Neural progenitor cell (in vitro differentiated cells): ENCODE measurements at regions not wholly inside any gene's neighbourhood (a gene's known extent, or its start where the extent isn't known, plus 50 kb on each side); places are given as distances from the start of the nearest gene placed in this dataset.
"Not testable (repeated sequence)": the region's sequence is repeated elsewhere in the genome, so short reads cannot be mapped to it uniquely, and the experiment has no call there.

Experiments
- DNase-seq: peaks from one replicate; pipeline ENCODE4 v3.0.0-alpha.2; 2016; ENCODE audit warnings: low spot score
- H2AFZ ChIP-seq: fragments of 200-600 bp; sonication (generic); replicated peaks from 2 replicates; pipeline ENCODE4 v1.6.1; 2016; ENCODE audit warnings: antibody characterized with exemption
- H3F3A ChIP-seq: fragments of 200-600 bp; sonication (generic); 2 replicates; pipeline ENCODE4 v1.6.1; 2016; ENCODE audit warnings: antibody characterized with exemption, low read depth
- H3K27ac ChIP-seq: fragments of 200-600 bp; sonication (generic); 2 replicates; pipeline ENCODE4 v1.5.1; 2016; ENCODE audit warnings: mild to moderate bottlenecking
- H3K27me3 ChIP-seq: fragments of 200-600 bp; sonication (generic); 2 replicates; pipeline ENCODE4 v1.6.1; 2016; ENCODE audit warnings: mild to moderate bottlenecking, moderate library complexity
- H3K36me3 ChIP-seq: fragments of 200-600 bp; sonication (generic); 2 replicates; pipeline ENCODE4 v1.5.1; 2016
- H3K4me1 ChIP-seq: fragments of 200-600 bp; sonication (generic); 2 replicates; pipeline ENCODE4 v1.6.1; 2016; ENCODE audit warnings: mixed run types
- H3K4me2 ChIP-seq: fragments of 200-600 bp; sonication (generic); 2 replicates; pipeline ENCODE4 v1.6.1; 2016
- H3K4me3 ChIP-seq: fragments of 200-600 bp; sonication (generic); 2 replicates; pipeline ENCODE4 v1.5.1; 2016
- H3K79me2 ChIP-seq: fragments of 200-600 bp; sonication (generic); 2 replicates; pipeline ENCODE4 v1.6.1; 2016; ENCODE audit warnings: low read depth
- H3K9ac ChIP-seq: fragments of 200-600 bp; sonication (generic); 2 replicates; pipeline ENCODE4 v1.6.1; 2016
- H3K9me3 ChIP-seq: fragments of 200-600 bp; sonication (generic); 2 replicates; pipeline ENCODE4 v1.5.1; 2016; ENCODE audit warnings: low read depth
- H4K20me1 ChIP-seq: fragments of 200-600 bp; sonication (generic); 2 replicates; pipeline ENCODE4 v1.6.1; 2016; ENCODE audit warnings: low read depth
- H3K27ac Mint-ChIP-seq: 3 replicates; pipeline ENCODE4 v1.8.0; 2021; ENCODE audit warnings: mixed read lengths
- H3K27me3 Mint-ChIP-seq: 2 replicates; pipeline ENCODE4 v1.8.0; 2022; ENCODE audit warnings: low read depth, mild to moderate bottlenecking, inconsistent platforms, moderate library complexity, mixed read lengths; ENCODE audit not compliant: insufficient read depth
- H3K36me3 Mint-ChIP-seq: 3 replicates; pipeline ENCODE4 v1.8.0; 2021; ENCODE audit warnings: mixed read lengths
- H3K4me1 Mint-ChIP-seq: 3 replicates; pipeline ENCODE4 v1.8.0; 2021; ENCODE audit warnings: mixed read lengths
- H3K4me3 Mint-ChIP-seq: 3 replicates; pipeline ENCODE4 v1.8.0; 2021; ENCODE audit warnings: mild to moderate bottlenecking, moderate library complexity, mixed read lengths
- H3K9me3 Mint-ChIP-seq: 3 replicates; pipeline ENCODE4 v1.8.0; 2020; ENCODE audit warnings: mixed read lengths

DNA sequence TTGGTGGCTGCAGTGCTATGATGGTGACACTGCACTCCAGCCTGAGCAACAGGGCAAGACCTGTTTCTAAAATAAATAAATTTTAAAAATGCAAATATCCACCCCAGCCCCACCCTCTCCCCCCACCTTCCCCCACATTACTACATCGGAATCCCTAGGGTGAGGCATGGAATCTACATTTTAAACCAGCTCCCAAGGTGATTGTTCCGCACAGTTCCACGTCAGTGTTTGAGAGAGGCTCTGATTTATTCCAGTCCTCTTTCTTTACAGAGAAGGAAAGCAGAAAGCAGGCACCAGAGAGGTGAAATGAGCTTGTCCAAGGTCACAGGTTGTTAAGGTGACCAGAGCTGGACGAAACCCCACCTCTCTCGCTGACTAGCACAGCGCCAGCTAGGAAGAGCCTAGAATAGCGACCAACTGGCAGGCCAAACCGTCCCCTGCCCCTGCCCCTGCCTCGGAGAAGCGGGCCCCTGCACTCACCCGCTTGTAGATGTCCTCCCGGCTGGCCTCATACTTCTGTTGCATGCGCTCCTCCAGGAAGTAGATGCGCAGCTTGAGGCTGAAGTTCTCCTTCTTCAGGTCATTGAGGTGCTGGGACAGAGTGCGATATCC lies 136.7 kb upstream of the NBPF9 start:
- not testable (repeated sequence) for H3K27ac Mint-ChIP-seq, H4K20me1 ChIP-seq, H3K9me3 Mint-ChIP-seq, H2AFZ ChIP-seq, H3K27me3 Mint-ChIP-seq, H3K36me3 ChIP-seq, H3K4me1 Mint-ChIP-seq, H3K9me3 ChIP-seq, H3K79me2 ChIP-seq, H3K4me2 ChIP-seq, H3K9ac ChIP-seq, H3F3A ChIP-seq, H3K27ac ChIP-seq, H3K36me3 Mint-ChIP-seq, H3K4me3 ChIP-seq, H3K4me3 Mint-ChIP-seq, H3K27me3 ChIP-seq, H3K4me1 ChIP-seq, DNase-seq

DNA sequence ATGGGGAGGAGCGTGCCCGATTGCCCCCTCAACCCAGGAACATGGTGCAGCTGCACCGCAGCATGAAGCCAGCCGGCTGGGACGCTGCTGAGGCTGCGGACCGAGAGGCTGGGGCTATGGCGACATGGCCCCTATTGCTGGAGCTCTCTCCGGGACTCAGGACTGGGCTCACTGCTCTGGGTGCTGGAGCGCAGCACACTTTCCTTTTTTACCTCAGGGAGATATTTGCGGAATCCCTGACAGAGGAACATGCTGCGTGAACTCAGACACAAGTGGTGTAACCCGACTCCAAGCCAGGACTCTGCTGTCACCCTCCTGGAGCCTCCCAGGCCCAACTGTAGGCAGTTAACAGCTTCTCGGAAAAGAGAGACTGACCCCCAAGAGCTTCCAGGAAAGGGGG lies 137.2 kb upstream of the NBPF9 start:
- H3K27ac ChIP-seq = not testable (repeated sequence)

DNA sequence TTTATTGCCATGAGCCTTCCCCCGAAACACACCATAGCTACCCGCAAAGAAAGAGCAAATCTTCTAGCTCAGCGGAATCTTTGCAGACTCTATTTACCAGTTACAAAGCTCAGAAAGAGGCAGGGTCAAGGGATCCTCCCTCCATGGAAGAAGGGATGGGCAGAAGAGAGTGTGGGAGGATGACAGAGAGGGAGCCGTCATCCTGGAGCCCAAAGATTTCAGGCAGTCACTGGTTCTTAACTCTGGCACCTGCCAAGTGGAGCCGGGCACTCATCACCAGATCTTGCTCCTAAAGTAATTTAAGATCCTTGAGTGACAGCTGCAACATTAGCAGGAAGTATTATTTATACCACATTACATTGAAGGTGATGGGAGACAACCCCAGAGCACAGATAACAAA lies 137.9 kb upstream of the NBPF9 start:
- not testable (repeated sequence) for H3K4me2 ChIP-seq, H3K9me3 Mint-ChIP-seq, H3K36me3 Mint-ChIP-seq, H3K27ac ChIP-seq, H3K4me3 ChIP-seq, DNase-seq, H3K27ac Mint-ChIP-seq, H2AFZ ChIP-seq, H4K20me1 ChIP-seq, H3K36me3 ChIP-seq, H3K27me3 Mint-ChIP-seq, H3K79me2 ChIP-seq, H3K27me3 ChIP-seq, H3F3A ChIP-seq, H3K9ac ChIP-seq, H3K4me3 Mint-ChIP-seq, H3K4me1 Mint-ChIP-seq, H3K9me3 ChIP-seq, H3K4me1 ChIP-seq

More for the DNA sequence above, 137.2 kb upstream of the NBPF9 start:
- H3K9ac ChIP-seq, H3F3A ChIP-seq, H3K36me3 ChIP-seq, H3K4me3 Mint-ChIP-seq, H3K4me3 ChIP-seq, H3K27me3 ChIP-seq, H4K20me1 ChIP-seq, DNase-seq, H2AFZ ChIP-seq, H3K36me3 Mint-ChIP-seq, H3K4me1 Mint-ChIP-seq, H3K27me3 Mint-ChIP-seq, H3K4me1 ChIP-seq, H3K4me2 ChIP-seq, H3K79me2 ChIP-seq, H3K27ac Mint-ChIP-seq, H3K9me3 Mint-ChIP-seq, H3K9me3 ChIP-seq: not testable (repeated sequence)

DNA sequence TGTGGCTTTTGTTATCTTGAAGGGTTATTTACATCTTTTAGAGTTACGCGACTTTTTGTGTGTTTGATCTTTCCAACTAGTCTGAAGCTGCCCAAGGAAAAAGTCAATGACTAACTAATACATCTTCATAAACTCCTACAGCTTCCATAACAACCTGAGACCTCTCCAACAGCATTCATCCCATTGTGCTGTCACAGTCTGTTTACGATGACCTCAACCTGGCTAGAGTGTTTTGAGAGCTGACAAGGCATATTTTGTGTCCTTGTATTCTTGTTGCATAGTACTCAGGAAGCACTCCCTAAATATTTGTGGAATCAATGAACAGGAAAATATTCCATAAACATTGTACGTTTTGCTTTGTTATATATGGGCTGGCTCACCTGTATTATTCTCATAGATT lies 140.2 kb upstream of the NBPF9 start:
- not testable (repeated sequence) for H3K4me1 ChIP-seq, H2AFZ ChIP-seq, H3K79me2 ChIP-seq, H3K4me2 ChIP-seq, H3K9me3 ChIP-seq, H3F3A ChIP-seq, H3K9me3 Mint-ChIP-seq, H3K27ac Mint-ChIP-seq, H3K36me3 ChIP-seq, H3K4me3 ChIP-seq, H3K9ac ChIP-seq, H3K27me3 Mint-ChIP-seq, H4K20me1 ChIP-seq, DNase-seq, H3K27me3 ChIP-seq, H3K27ac ChIP-seq, H3K4me3 Mint-ChIP-seq, H3K36me3 Mint-ChIP-seq, H3K4me1 Mint-ChIP-seq

DNA sequence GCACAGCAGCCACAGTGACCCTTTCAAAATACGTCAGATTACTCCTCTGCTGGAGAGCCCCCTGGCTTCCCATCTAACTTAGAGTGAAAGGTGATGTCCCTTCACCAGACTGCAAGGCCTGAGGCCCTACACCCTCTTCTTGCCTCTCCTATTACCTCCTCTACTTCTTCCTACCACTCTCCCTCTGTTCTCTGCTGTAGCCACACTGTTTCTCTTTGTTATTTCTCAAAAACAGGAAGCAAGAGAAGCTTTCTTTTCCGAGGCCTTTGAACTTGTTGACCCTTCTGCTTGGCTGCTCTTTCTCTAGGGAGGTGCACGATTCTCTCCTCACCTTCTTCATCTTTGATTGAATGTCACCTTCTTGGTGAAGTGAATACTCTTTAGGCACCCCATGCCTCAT lies 141.3 kb upstream of the NBPF9 start:
- H3K27me3 Mint-ChIP-seq, H3K36me3 ChIP-seq, H3K4me3 ChIP-seq, H3K9ac ChIP-seq, H3K9me3 Mint-ChIP-seq, H3F3A ChIP-seq, H4K20me1 ChIP-seq, H3K27ac ChIP-seq, H3K36me3 Mint-ChIP-seq, DNase-seq, H3K4me2 ChIP-seq, H3K79me2 ChIP-seq, H3K4me3 Mint-ChIP-seq, H3K4me1 ChIP-seq, H2AFZ ChIP-seq, H3K27me3 ChIP-seq, H3K9me3 ChIP-seq, H3K4me1 Mint-ChIP-seq, H3K27ac Mint-ChIP-seq: not testable (repeated sequence)

DNA sequence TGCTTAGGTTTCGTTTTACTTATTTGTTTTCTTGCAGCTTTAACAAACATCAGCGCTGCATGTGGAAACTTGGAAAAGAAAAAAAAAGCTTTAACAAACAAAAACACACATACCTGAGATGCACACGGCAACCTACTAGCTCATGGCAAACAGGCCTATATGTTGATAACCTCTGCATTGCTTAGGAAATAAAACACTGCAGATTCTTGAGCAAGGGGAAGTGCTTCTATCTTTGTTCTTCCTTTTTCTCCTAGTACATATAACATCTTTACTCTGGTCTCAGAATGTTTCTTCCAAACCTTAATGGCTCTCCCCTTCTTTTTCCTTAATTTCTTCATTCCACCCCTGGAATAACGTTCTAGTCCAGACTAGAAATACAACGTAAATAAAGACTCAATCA lies 142.9 kb upstream of the NBPF9 start:
- not testable (repeated sequence) for H3K4me3 Mint-ChIP-seq, H3K4me2 ChIP-seq, H3K79me2 ChIP-seq, H3K27me3 Mint-ChIP-seq, H3F3A ChIP-seq, H3K36me3 ChIP-seq, H3K27ac Mint-ChIP-seq, H4K20me1 ChIP-seq, H3K9me3 ChIP-seq, H3K27ac ChIP-seq, H3K36me3 Mint-ChIP-seq, H3K9me3 Mint-ChIP-seq, H3K4me1 ChIP-seq, H3K27me3 ChIP-seq, H2AFZ ChIP-seq, H3K9ac ChIP-seq, H3K4me3 ChIP-seq, H3K4me1 Mint-ChIP-seq, DNase-seq

DNA sequence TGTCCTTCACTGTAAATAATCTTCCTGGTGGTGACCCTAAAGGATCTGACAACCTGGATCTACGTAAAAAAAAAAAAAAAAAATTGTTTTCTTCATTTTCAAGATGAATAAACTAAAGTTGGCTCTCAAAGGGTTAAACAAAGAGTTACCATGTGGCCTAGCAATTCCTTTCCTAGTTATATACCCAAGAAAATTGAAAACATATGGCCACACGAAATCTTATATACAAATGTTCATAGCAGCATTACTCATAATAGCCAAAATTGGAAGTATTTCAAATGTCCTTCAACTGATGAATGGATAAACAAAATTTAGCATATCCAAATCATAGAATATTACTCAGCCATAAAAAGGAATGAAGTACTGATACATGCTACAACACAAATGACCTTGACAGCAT lies 145.3 kb upstream of the NBPF9 start:
- not testable (repeated sequence) for DNase-seq, H3K4me3 ChIP-seq, H3K36me3 ChIP-seq, H3K9ac ChIP-seq, H3K4me1 Mint-ChIP-seq, H3K27me3 ChIP-seq, H3K4me1 ChIP-seq, H3K27ac ChIP-seq, H3F3A ChIP-seq, H3K79me2 ChIP-seq, H4K20me1 ChIP-seq, H2AFZ ChIP-seq, H3K36me3 Mint-ChIP-seq, H3K4me3 Mint-ChIP-seq, H3K27me3 Mint-ChIP-seq, H3K27ac Mint-ChIP-seq, H3K4me2 ChIP-seq, H3K9me3 Mint-ChIP-seq, H3K9me3 ChIP-seq

DNA sequence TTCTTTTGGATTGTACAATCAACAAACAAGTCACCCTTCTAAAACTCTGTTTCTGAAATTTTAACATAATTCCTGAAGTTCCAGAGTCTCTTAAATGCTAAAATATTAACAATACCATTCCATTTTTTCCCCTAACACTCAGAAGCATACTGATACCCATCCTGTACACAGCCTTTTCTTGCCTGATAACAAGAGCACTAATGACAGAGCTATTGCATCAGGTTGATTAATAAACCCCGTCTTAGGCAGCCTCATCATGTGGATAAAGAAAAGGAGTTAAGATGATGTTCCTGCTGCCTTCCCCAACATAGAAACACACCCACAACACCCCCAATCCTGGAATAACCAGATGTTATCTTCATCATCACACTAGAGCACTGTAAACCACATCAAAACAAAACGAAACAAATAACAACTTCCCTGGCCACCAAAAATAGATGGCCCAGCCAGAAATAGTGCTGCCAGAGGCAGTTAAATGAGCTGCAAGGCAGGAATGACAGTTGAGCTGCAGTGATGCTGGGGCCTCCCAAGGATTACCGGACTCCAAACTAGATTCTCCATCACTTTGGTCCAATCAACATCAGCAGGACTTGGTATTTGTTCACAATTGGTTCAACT lies 146.6 kb upstream of the NBPF9 start:
- not testable (repeated sequence) for H3K36me3 Mint-ChIP-seq, H4K20me1 ChIP-seq, H3K4me1 Mint-ChIP-seq

More for the DNA sequence above, 146.6 kb upstream of the NBPF9 start:
- H3K79me2 ChIP-seq, H3K4me3 ChIP-seq, H3F3A ChIP-seq, H3K27me3 ChIP-seq, H3K4me2 ChIP-seq, H3K27me3 Mint-ChIP-seq, H3K36me3 ChIP-seq, H3K27ac Mint-ChIP-seq, H3K4me3 Mint-ChIP-seq, H3K27ac ChIP-seq, H3K4me1 ChIP-seq, H3K9me3 ChIP-seq, H3K9ac ChIP-seq, DNase-seq, H3K9me3 Mint-ChIP-seq, H2AFZ ChIP-seq: not testable (repeated sequence)
